ENCODE measurements at regions not wholly inside any gene's neighbourhood (a gene's known extent, or its start where the extent isn't known, plus 50 kb on each side); places are given as distances from the start of the nearest gene placed in this dataset.

GRCh38 chr17:53891726-53892125, 69.0 kb downstream of the KIF2B start:
- intact Hi-C loops (cut with DNase I), result no loop called here
- TF ChIP-seq CTCF (IDR thresholded peaks at IDR 0.05), result no peak
- H3K36me3 ChIP-seq, result no peaks in the 10 kb centered on the region
- no peaks in the 10 kb centered on the region for H3K4me1 ChIP-seq
- no peaks in the 10 kb centered on the region for H3K27me3 ChIP-seq
- no peak for ATAC-seq
- no peak overlapping the region for H3K27ac ChIP-seq
- peaks cover 0 to 27% (median 6%) of the 10 kb centered on the region in 11 donors for H3K9me3 ChIP-seq
- H3K4me3 ChIP-seq, result no peak overlapping the region
- no peak for DNase-seq
- 77 to 79% methylated on average over 4 of the region's 4 CpGs for WGBS, 2 donors

- no peak for ATAC-seq
- no peak overlapping the region for H3K4me3 ChIP-seq
- no peaks in the 10 kb centered on the region for H3K36me3 ChIP-seq
- intact Hi-C loops (cut with DNase I), result no loop called here
- no peak overlapping the region for H3K27ac ChIP-seq
- DNase-seq, result no peak
- peaks cover 0 to 24% (median 6%) of the 10 kb centered on the region in 11 donors for H3K9me3 ChIP-seq
- no peaks in the 10 kb centered on the region for H3K27me3 ChIP-seq
- no peak for TF ChIP-seq CTCF (IDR thresholded peaks at IDR 0.05)
- WGBS, 2 donors, result 86 to 88% methylated on average over 3 of the region's 3 CpGs
- no peaks in the 10 kb centered on the region for H3K4me1 ChIP-seq
Measured at GRCh38 chr17:53892222-53892621, 69.5 kb downstream of the KIF2B start.

- intact Hi-C loops (cut with DNase I), result no loop called here
- Histone ChIP-seq H3K4me3 (no peak overlapping the region), H3K9me3 (peaks cover 0 to 11% (median 0%) of the 10 kb centered on the region in 11 donors), H3K27ac (no peak overlapping the region), H3K4me1 (no peaks in the 10 kb centered on the region), H3K27me3 (no peaks in the 10 kb centered on the region), H3K36me3 (no peaks in the 10 kb centered on the region)
- no peak for TF ChIP-seq CTCF (IDR thresholded peaks at IDR 0.05)
- ATAC-seq (no peak), DNase-seq (no peak)
- WGBS, 2 donors, result 50 to 78% methylated on average over 1 of the region's 1 CpG
Measured at GRCh38 chr17:53894591-53894990, 71.9 kb downstream of the KIF2B start.

- intact Hi-C loops (cut with DNase I), result no loop called here
- H3K27me3 ChIP-seq, result no peaks in the 10 kb centered on the region
Measured at GRCh38 chr17:53896047-53896446, 73.3 kb downstream of the KIF2B start.

More at GRCh38 chr17:53896047-53896446, 73.3 kb downstream of the KIF2B start:
- Histone ChIP-seq H3K9me3 (peaks cover 0 to 16% (median 0%) of the 10 kb centered on the region in 11 donors), H3K4me1 (no peaks in the 10 kb centered on the region), H3K36me3 (no peaks in the 10 kb centered on the region), H3K4me3 (no peak overlapping the region), H3K27ac (no peak overlapping the region)
- TF ChIP-seq CTCF (IDR thresholded peaks at IDR 0.05), result no peak
- DNase-seq, result no peak
- WGBS, 2 donors, result 47 to 55% methylated on average over 1 of the region's 1 CpG
- ATAC-seq, result no peak

Measured in heart right ventricle (tissue), 16 donors.